Muscle layer of duodenum (tissue), 2 donors: ENCODE measurements at regions not wholly inside any gene's neighbourhood (a gene's known extent, or its start where the extent isn't known, plus 50 kb on each side); places are given as distances from the start of the nearest gene placed in this dataset.
A peak's percentile ranks its signal among the peaks of the same experiment; 100 is the strongest.

Source experiments
- H3K27ac ChIP-seq: one replicate; pipeline ENCODE4 v1.7.0; 2013; ENCODE audit warnings: mild to moderate bottlenecking, low read length
- H3K27me3 ChIP-seq: one replicate; pipeline ENCODE4 v1.7.0; 2013; ENCODE audit warnings: low read depth, mild to moderate bottlenecking, control low read depth, low read length
- H3K36me3 ChIP-seq, 2 donors: one replicate each; pipeline ENCODE4 v1.7.0; 2013; ENCODE audit warnings: low read length in 2 of 2, control low read depth in 1 of 2, mild to moderate bottlenecking in 1 of 2; ENCODE audit not compliant: insufficient read depth in 2 of 2, control insufficient read depth in 1 of 2
- H3K4me1 ChIP-seq, 2 donors: one replicate each; pipeline ENCODE4 v1.7.0; 2013; ENCODE audit warnings: low read length in 2 of 2, mild to moderate bottlenecking in 2 of 2, control low read depth in 1 of 2, moderate library complexity in 1 of 2; ENCODE audit not compliant: insufficient read depth in 2 of 2, control insufficient read depth in 1 of 2
- H3K4me3 ChIP-seq, 2 donors: one replicate each; pipeline ENCODE4 v1.7.0; 2013; ENCODE audit warnings: low read length in 2 of 2, low read depth in 1 of 2, mild to moderate bottlenecking in 1 of 2
- H3K9me3 ChIP-seq, 2 donors: one replicate each; pipeline ENCODE4 v1.7.0; 2013; ENCODE audit warnings: low read length in 2 of 2, control low read depth in 1 of 2, mild to moderate bottlenecking in 1 of 2; ENCODE audit not compliant: control insufficient read depth in 1 of 2
- donor health status: healthy.

DNA sequence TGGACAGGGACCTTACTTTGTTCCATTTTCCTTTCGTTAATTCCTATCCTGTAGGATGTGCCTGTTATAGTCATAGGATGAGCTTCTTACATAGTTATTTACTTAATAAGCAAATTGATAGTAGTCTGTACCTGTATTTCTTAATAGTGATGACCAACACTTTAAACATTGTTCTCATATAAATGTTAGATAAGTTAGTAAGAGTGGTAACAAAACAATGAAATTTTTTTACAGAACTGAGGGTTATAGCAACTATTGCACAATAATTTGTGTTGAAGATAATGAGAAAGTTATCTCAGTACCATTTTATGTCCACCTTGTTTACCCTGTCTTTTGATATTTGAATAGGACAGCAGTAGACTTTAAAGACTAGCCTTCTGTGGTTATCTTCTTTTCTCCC, 162.9 kb upstream of the ELL2 start:
- H3K4me3 ChIP-seq = no peak overlapping the region
- H3K27me3 ChIP-seq = no peaks in the 10 kb centered on the region
- H3K9me3 ChIP-seq = no peaks in the 10 kb centered on the region
- no peaks in the 10 kb centered on the region for H3K36me3 ChIP-seq
- peaks cover 5 to 7% of the 10 kb centered on the region in 2 donors for H3K4me1 ChIP-seq
- no peak overlapping the region for H3K27ac ChIP-seq

DNA sequence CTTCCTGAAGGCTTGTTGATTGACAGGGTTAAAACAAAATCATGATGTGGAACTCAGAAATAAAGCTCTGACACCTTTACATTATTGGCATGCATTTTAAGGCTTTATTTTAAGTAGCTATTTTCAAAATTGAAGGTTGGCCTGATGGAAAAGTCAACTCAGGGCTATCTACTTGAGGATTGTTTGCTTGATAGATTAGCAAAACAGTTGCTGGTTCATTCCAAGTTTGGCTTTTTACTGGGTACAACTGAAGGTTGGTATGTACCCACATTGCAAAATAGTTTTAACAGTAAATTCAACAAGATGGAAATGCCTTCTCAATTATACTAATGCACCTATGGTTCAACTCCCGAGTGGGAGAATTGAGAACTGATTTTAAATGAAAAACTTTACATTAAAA, 161.8 kb upstream of the ELL2 start:
- H3K27ac ChIP-seq = no peak overlapping the region
- no peaks in the 10 kb centered on the region for H3K9me3 ChIP-seq
- H3K4me3 ChIP-seq = no peak overlapping the region
- no peaks in the 10 kb centered on the region for H3K36me3 ChIP-seq
- no peaks in the 10 kb centered on the region for H3K27me3 ChIP-seq
- H3K4me1 ChIP-seq = peaks cover 8% of the 10 kb centered on the region in 2 donors

DNA sequence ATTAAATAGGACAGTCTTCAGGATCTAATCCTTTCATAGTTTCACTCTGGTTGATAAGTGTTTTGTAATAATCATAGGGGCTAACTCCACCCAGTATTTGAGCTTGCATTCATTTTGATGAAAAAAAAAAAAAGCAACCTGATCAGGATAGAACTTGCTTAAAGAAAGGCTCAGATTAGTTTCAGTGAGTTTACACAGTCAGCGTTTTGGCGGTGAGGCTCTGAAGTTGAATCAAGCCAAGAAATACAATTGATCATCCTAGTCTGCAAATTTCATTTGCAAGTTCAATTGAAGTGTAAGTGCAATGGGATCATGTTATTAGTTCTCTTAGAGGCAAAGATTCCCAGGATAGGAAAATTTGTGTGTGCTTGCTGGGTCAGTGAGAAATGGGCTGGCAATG, 159.7 kb upstream of the ELL2 start:
- no peaks in the 10 kb centered on the region for H3K27me3 ChIP-seq
- no peaks in the 10 kb centered on the region for H3K9me3 ChIP-seq
- no peak overlapping the region for H3K4me3 ChIP-seq
- H3K4me1 ChIP-seq = peaks cover 8 to 15% of the 10 kb centered on the region in 2 donors
- H3K36me3 ChIP-seq = no peaks in the 10 kb centered on the region
- no peak overlapping the region for H3K27ac ChIP-seq

DNA sequence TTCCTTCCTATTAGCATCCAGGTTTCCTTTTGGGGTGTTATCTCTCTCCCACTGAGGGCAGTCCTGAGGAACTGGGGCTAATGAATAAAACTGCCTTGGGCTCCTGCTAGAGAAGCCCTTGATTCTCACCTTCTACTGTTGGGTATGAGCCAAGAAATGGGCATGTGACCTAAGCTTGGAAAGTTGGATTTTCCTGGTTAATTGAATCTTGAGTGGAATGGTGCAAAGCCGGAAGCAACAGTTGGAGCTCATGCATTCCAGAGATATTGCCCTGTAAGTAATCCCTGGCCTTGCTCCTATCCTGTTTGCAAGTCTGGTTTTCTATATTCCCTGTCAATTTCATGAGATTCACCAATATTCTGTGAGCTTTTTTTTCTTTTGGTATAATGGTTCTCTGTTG, 158.5 kb upstream of the ELL2 start:
- Histone ChIP-seq H3K4me1 (peaks cover 4 to 12% of the 10 kb centered on the region in 2 donors), H3K36me3 (no peaks in the 10 kb centered on the region), H3K27ac (no peak overlapping the region), H3K9me3 (no peaks in the 10 kb centered on the region), H3K4me3 (no peak overlapping the region), H3K27me3 (no peaks in the 10 kb centered on the region)

DNA sequence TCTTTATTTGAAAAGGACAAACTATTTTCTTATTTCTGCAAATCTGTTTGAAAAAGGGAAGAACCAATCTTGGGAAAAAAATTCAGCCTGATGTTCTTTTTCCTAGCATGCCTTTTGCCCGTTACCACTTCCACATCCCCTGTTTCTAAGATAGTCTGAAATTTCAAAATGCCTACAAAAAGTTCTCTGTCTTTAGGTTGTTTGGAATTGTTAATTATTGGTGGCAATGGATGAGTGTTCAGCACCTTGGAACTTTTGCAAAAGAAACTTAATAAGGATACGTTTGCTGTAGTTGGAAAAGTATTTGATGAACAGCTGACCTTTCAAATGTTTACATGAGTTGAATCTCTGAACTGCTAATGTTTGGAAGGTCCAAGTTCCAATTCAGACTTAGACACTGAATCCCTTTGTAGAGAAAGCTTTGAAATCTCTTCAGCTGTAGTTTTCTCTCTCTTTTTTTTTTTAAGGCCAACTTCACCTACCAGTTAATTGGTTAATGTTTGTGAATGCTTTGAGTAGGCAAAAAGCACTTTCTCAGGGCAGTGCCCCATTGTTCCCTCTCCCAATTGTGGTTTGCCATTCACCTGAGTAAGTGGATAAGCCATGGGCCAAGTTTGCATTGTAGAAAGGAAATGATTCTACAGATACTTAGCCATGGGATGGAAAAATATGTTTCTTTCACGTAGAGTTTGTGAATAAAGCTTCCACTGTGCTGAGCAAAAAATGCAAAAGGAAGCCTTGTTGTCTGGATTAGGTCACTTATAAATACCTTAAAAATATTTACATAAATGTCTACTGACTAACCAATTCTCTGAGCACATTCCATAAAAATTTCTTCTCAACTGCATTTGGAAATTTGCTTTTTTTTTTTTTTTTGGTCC, 156.4 kb upstream of the ELL2 start:
- Histone ChIP-seq H3K9me3 (no peaks in the 10 kb centered on the region), H3K4me3 (no peak overlapping the region), H3K27ac (peak overlapping the region; percentile 21), H3K27me3 (no peaks in the 10 kb centered on the region), H3K36me3 (no peaks in the 10 kb centered on the region), H3K4me1 (peaks cover 3 to 15% of the 10 kb centered on the region in 2 donors)

DNA sequence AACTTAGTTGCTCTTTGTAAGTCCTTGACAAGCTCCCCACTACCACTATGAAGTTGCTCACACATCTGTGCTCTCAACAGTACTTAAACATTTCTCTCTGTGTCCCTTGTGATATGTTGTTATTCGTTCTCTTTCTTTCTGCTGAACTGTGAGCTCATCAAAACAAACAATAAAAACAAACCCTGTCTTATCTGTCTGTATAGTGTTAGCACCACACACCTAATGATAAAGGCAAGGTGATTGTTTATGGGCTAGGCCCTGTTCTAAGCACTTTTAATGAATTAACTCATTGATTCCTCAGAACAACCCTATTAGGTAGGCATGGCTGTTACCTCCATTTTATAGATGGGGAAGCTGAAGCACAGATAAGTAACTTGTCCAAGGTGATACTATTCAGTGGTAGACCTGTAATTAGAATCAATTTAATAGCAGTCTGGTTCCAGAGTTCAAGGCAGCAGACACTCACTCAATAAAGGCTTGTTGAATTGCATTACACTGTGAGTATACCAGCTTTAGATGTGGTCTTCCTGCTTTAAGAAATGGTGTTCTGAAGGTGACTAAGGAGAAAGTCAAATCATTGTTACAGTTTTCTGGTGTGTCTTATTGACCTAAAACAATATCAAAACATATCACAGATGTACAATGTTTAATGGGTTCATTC, 153.6 kb upstream of the ELL2 start:
- no peaks in the 10 kb centered on the region for H3K36me3 ChIP-seq
- H3K27ac ChIP-seq = no peak overlapping the region
- H3K27me3 ChIP-seq = no peaks in the 10 kb centered on the region

DNA sequence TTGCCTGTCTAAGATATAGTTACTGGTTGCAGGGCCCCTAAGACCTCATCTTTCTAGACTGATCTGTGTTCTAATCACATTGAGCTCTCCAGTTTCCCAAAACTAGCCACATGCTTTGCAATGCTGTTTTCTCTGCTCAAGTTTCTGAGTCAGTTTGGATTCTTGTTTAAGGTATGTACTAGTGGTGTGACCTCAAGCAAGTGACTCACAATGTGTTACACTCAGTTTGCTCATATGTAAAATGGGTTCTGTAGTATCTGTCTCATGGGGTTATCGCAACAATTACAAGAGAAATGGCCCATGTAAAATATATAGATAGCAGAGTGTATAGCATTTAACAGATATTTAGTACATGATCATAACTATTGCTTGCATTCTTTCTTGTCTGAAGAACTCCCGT, 153.1 kb upstream of the ELL2 start:
- Histone ChIP-seq H3K27me3 (no peaks in the 10 kb centered on the region), H3K27ac (no peak overlapping the region), H3K4me3 (no peak overlapping the region), H3K4me1 (peaks cover 3 to 15% of the 10 kb centered on the region in 2 donors), H3K9me3 (no peaks in the 10 kb centered on the region), H3K36me3 (no peaks in the 10 kb centered on the region)

More for the DNA sequence above, 153.6 kb upstream of the ELL2 start:
- no peak overlapping the region for H3K4me3 ChIP-seq
- H3K9me3 ChIP-seq = no peaks in the 10 kb centered on the region
- H3K4me1 ChIP-seq = peaks cover 3 to 15% of the 10 kb centered on the region in 2 donors

DNA sequence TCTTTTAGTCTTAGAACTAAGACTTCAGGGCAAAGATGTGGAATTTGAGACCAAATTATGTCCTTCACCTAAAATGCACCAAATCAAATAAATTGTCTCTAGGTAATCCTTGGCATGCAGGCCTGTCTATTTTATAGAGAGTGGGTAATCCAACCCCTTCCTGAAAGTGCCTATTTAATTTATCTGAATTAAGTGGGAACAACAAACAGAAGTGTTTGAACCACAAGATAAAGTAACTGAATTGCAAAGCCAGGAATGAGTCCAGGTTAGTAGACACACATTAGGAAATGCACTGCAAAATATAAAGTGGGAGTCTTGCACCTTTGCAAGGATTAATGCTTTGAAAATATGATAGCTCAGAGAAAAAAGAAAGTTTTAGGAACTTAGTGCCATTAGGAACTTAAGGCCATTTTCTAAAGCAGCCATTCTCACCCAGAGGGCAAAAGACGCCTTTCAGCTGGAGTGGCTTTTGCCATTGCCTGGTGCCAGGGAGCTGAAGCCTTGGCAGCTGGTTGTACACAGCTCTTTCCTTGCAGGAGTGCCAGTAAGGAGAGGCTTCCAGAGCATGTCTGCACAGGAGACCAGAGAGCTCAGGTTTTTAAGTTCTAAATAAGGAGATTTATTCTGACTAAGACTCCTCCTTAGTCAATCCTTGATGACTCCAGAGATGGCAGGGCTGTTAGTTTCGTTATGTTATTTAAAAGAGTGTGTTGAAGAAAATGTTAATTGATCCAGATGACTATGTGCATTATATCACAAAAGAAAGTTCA, 151.7 kb upstream of the ELL2 start:
- Histone ChIP-seq H3K36me3 (no peaks in the 10 kb centered on the region), H3K4me3 (no peak overlapping the region), H3K27me3 (no peaks in the 10 kb centered on the region), H3K27ac (peak overlapping the region; percentile 10), H3K9me3 (no peaks in the 10 kb centered on the region), H3K4me1 (peaks cover 0 to 12% of the 10 kb centered on the region in 2 donors)

DNA sequence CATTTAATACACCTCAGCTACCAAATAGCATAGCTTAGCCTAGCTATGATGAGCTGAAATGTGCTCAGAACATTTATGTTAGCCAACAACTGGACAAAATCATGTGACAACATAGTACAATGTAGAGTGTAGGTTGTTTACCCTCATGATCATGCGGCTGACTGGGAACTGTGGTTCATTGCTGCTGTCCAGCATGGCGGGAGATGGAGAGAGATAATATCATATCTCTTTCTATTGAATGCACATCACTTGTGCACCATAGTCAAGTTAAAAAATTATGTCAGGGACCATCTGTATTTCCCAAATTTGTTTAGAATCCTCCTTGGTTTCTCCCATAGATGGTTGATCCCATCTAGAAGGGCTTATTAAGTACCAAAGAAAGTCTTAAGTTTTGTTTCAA, 151.1 kb upstream of the ELL2 start:
- Histone ChIP-seq H3K9me3 (no peaks in the 10 kb centered on the region), H3K4me3 (no peak overlapping the region), H3K27ac (no peak overlapping the region), H3K36me3 (no peaks in the 10 kb centered on the region), H3K4me1 (peaks cover 0 to 6% of the 10 kb centered on the region in 2 donors), H3K27me3 (no peaks in the 10 kb centered on the region)

DNA sequence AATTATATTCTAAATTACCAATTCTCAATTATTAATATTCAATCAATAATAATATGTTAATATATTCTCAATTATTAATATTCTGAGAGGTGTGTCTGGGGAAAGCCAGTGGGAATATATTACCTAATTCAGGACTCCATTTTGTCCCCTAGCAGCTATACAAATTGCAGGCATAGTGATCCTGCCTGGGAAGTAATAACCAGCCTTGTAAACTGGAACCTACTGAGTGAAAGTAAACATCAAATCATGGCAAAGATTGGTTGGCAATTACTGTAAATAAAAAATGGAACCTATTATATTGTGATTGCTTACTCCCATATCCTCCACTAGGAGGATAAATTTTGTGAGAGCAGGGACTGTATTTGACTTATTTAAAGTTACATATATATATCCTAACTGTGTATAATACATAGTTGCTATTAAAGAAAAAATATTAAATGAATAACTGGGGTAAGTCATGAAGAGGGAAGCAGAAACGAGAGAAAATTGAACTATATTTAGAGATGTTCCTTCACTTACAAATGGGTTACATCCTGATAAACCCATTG, 150.5 kb upstream of the ELL2 start:
- H3K36me3 ChIP-seq = no peaks in the 10 kb centered on the region
- H3K4me1 ChIP-seq = peaks cover 0 to 4% of the 10 kb centered on the region in 2 donors
- no peak overlapping the region for H3K4me3 ChIP-seq
- H3K9me3 ChIP-seq = no peaks in the 10 kb centered on the region
- no peak overlapping the region for H3K27ac ChIP-seq
- H3K27me3 ChIP-seq = no peaks in the 10 kb centered on the region
